Fibroblast of pulmonary artery (primary cell): ENCODE measurements at regions not wholly inside any gene's neighbourhood (a gene's known extent, or its start where the extent isn't known, plus 50 kb on each side); places are given as distances from the start of the nearest gene placed in this dataset.

ENCODE experiments used
- DNase-seq: peaks from one replicate; pipeline ENCODE4 v3.0.0-alpha.2; 2010; ENCODE audit warnings: low read depth
- H3K4me3 ChIP-seq: replicated peaks from 2 replicates; pipeline ENCODE4 v1.5.1; 2011; ENCODE audit warnings: low read depth, mild to moderate bottlenecking, control low read depth, low read length, moderate library complexity
- CTCF ChIP-seq: IDR thresholded peaks from 2 replicates; pipeline ENCODE4 v1.5.1; 2011; ENCODE audit warnings: mild to moderate bottlenecking, control low read depth, low read length, inconsistent platforms; ENCODE audit errors: missing control alignments

DNA sequence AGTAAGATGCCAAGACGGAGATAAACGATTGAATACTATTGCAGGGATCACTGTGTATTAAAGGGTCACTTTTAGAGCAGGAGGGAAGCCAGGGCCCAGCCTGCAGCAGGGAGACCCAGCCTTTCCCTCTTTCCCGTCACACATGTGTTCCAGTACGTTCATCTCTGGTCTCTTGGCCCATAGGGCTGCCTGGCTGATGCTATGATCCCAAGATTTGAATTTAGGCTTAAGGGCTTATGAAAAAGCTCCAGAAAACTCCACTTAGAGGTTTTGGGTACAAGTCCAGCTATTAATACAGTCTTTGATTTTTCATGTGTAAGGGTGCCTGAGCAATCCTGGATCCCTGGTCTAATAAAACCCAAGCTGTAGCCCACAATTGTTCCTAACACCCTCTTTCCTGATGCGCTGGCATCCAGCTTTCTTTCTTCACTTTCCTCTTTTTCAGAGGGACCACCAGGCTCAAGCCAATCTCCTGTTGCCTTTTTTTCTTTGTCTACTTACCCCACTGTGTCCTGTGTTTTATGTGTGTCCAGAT, 359.6 kb upstream of the USP24 start:
- H3K4me3 ChIP-seq, result no peak overlapping the region
- DNase-seq, result no peak
- TF ChIP-seq CTCF, result no peak

DNA sequence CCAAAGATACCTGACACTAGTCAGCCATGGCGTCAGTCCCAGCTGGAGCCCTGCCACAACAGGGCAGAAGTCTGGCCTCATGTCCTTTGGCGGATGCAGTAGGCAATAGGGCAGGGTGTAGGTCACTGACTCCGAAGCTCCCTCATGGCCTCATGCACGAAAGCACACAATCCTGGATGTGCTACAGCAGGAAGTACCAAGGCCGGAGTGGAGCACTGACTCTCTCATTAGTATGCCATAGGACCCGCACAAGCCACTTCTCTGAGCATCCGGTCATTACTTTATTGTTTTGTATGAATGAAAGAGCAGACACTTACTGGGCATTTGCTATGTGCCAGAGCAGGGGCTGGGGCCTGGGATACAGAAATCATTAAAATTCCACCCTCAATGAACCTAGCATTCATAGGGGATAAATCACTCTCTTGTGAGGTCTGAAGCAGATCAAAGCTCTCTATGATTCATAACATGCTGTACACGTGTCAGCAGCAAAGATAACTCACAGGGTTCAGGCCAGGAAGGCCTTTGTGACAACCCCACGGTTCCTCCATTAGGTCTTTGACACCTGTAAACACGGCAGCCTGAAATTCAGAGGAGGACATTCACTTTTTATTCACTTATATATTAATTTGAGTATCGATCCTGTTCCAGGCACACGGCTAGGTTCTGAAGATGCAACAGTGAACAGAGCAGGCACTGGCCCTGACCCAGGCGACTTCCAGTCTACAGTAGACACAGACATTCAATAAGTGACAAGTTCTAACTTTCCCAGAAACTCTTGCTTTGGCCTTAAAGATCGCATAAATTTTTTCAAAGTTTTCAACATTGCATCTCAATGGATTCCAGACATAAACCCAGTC, 357.9 kb upstream of the USP24 start:
- DNase-seq, result peak; percentile 27
- no peak for TF ChIP-seq CTCF
- H3K4me3 ChIP-seq, result no peak overlapping the region

DNA sequence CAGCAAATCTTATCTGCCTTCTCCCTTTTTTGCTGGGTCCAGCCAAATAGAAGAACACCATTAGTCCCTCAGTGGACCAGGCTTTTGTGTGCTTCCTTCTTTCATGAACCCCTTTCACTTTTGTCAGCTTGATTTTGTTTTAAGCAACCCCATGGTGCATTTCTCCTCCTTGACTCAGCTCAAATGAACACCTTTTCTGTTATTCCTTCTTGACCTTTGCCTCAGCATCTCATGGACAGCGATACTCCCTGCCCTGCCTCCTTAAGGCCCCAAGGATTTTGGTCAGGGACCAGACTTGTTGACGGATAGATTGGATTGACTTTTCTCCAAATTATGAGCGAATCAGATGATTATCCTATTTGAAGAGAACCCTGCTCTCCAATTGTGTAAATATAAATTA, 356.6 kb upstream of the USP24 start:
- no peak for TF ChIP-seq CTCF
- no peak for DNase-seq
- no peak overlapping the region for H3K4me3 ChIP-seq

GRCh38 chr1:55569417-55569816, 354.3 kb upstream of the USP24 start:
- DNase-seq, result no peak
- TF ChIP-seq CTCF, result no peak
- no peak overlapping the region for H3K4me3 ChIP-seq

GRCh38 chr1:55568732-55569131, 353.6 kb upstream of the USP24 start:
- no peak for DNase-seq
- no peak overlapping the region for H3K4me3 ChIP-seq
- no peak for TF ChIP-seq CTCF

DNA sequence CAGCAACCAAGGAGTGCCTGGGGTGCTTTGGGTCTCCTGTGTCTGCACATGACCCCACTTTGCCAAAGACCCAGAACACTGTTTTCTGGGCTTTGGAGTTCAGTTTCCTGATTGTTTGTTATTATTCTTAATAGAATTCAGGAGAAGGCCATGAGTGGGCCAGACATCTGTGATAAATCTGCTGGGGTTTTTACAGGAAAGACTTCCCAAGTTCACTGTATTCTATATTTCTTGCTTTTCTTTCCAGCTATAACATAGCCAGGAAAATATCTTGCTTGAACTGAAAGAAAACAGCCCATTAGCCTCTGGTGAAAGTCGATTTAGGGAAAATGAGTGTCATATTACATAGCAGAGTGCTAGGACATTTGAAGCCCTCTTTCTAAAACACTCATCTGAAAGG, 345.1 kb upstream of the USP24 start:
- H3K4me3 ChIP-seq, result no peak overlapping the region
- TF ChIP-seq CTCF, result no peak
- DNase-seq, result no peak

- no peak overlapping the region for H3K4me3 ChIP-seq
- no peak for TF ChIP-seq CTCF
- no peak for DNase-seq
Observed at GRCh38 chr1:55559842-55560241, 344.7 kb upstream of the USP24 start.
